Keratinocyte (primary cell): ENCODE measurements at regions not wholly inside any gene's neighbourhood (a gene's known extent, or its start where the extent isn't known, plus 50 kb on each side); places are given as distances from the start of the nearest gene placed in this dataset.

Experiments
- CTCF ChIP-seq, 3 experiments: IDR thresholded peaks in 1 of 3; conservative IDR thresholded peaks in 1 of 3; optimal IDR thresholded peaks in 1 of 3; 2 replicates in 2 of 3; 3 replicates in 1 of 3; pipeline versions ENCODE3 to v1.5.1; 2011; ENCODE audit warnings: low read length in 3 of 3, mild to moderate bottlenecking in 3 of 3, moderate library complexity in 2 of 3, control low read depth in 1 of 3, inconsistent platforms in 1 of 3; ENCODE audit not compliant: insufficient read depth in 2 of 3; ENCODE audit errors: extremely low read depth in 1 of 3
- EZH2 ChIP-seq: IDR thresholded peaks from one replicate; pipeline ENCODE4 v1.6.1; 2012; ENCODE audit warnings: inconsistent platforms, mild to moderate bottlenecking, low read length, moderate library complexity

GRCh38 chr14:40003773-40004172, 571.5 kb upstream of the FBXO33 start:
- no peak for TF ChIP-seq CTCF (optimal IDR thresholded peaks at IDR 0.05 in 1 of 3, IDR thresholded peaks at IDR 0.05 in 1 of 3, conservative IDR thresholded peaks at IDR 0.05 in 1 of 3; ENCODE audit: extremely low read depth in 1 of 3, insufficient read depth in 2 of 3, low read length in 3 of 3)
- TF ChIP-seq EZH2 = no peak
